Choroid plexus epithelial cell (primary cell): ENCODE measurements at regions not wholly inside any gene's neighbourhood (a gene's known extent, or its start where the extent isn't known, plus 50 kb on each side); places are given as distances from the start of the nearest gene placed in this dataset.

Experiments used
- DNase-seq: peaks from one replicate; pipeline ENCODE4 v3.0.0-alpha.2; 2010; ENCODE audit warnings: low read depth
- H3K4me3 ChIP-seq: 2 replicates; pipeline ENCODE4 v1.5.1; 2011; ENCODE audit warnings: low read depth, mild to moderate bottlenecking, control low read depth, low read length, moderate library complexity
- TF ChIP-seq, protein P1 (sequence below): conservative IDR thresholded peaks from 2 replicates; pipeline ENCODE4 v1.5.1; 2011; ENCODE audit warnings: low read depth, mild to moderate bottlenecking, control low read depth, inconsistent platforms, low read length, moderate library complexity

DNA sequence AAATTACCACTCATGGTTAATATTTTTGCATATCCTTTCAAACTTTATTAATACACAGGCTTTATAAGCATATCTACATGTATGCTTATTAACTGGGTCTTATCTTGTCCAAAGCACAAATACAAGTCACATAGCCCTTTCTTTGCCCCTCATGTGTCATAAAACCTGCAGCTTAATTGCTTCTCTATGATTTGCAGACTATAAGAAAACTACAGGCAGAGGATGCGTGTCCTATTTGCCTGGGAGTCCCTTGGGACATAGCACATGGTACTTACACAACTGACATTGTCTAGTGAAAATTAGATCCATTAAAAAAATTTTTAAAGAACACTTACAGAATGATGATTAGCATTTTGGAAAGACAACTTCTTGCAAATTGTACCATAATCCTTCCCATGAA lies 190.5 kb upstream of the PLEKHA5 start:
- TF ChIP-seq, protein P1, sequence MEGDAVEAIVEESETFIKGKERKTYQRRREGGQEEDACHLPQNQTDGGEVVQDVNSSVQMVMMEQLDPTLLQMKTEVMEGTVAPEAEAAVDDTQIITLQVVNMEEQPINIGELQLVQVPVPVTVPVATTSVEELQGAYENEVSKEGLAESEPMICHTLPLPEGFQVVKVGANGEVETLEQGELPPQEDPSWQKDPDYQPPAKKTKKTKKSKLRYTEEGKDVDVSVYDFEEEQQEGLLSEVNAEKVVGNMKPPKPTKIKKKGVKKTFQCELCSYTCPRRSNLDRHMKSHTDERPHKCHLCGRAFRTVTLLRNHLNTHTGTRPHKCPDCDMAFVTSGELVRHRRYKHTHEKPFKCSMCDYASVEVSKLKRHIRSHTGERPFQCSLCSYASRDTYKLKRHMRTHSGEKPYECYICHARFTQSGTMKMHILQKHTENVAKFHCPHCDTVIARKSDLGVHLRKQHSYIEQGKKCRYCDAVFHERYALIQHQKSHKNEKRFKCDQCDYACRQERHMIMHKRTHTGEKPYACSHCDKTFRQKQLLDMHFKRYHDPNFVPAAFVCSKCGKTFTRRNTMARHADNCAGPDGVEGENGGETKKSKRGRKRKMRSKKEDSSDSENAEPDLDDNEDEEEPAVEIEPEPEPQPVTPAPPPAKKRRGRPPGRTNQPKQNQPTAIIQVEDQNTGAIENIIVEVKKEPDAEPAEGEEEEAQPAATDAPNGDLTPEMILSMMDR, result no peak
- no peak for DNase-seq
- no peak overlapping the region for H3K4me3 ChIP-seq

DNA sequence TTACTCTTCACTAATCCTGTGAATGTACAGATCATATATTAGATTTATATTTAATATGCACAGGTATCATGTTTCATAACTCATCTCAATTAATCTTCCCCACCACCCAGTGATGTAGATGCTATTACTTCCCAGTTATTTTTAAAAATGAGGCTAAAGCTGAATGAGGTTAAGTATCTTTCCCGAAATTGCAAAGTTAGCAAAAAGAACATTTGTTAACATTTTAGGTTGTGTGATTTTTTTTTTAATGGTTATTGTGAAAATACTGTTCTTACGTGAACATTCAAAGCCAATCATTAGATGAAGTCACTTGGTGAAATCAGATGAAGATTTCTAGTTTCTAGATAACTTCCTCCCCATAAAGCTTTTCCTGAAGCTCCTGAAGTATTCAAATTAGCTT lies 186.9 kb upstream of the PLEKHA5 start:
- H3K4me3 ChIP-seq, result no peak overlapping the region
- DNase-seq, result no peak
- TF ChIP-seq, protein P1, result no peak

DNA sequence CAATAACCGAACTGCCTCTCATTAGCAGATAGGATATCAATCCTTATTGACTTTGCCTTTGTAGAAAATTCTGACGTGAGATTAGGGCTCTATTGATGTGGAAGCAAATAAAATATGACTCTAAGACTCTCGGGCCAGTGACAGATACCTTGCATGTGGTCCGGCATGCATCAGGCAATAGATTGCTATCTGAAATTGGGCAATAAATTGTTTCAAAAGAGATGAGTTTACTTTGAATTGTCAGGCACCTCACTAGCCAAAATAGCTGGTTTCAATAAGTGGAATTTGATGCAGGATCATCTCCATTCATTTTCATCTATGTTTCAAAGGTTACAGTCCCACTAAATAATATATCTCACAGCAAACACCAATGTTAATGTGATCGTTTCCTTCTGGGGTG lies 186.3 kb upstream of the PLEKHA5 start:
- DNase-seq, result no peak
- H3K4me3 ChIP-seq, result no peak overlapping the region
- TF ChIP-seq, protein P1, result no peak

DNA sequence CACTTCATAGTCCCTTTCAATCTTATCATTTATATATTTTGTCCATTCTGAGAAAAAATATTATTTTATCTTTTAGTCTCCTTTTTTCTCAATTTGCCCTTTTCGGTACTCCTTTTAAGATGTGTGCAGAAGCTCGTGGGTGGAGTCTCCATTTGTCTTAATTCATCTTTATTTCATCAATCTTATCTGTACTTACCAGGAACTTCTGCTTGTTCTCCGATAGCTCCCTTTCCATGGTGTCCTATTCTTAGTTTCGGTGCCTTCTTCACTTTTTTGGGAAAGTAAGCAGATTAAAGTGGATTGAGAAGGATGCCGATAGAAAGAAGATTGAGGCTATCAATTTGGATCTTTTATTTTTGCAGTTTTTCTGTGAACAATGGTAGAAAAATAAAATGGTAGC lies 183.4 kb upstream of the PLEKHA5 start:
- no peak for DNase-seq
- no peak overlapping the region for H3K4me3 ChIP-seq
- TF ChIP-seq, protein P1, result no peak

DNA sequence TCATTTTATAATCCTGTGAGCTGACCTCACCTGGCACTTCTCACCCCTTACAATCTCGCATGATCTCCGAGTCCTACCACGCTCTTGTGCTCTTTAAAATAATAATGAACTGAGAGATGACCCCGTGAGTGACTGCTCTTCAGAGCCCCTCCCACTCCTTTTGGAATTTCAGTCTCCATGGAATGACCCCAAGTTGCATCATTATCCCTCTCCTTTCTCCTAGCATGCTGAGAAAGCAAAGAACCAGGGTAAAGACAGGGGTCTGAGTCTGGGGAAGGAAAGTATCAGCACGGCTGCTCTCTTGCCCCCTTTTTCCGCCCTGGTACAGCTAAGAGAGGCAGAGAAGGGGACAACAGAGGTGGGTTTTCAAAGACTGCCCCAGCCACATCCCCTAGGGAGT lies 178.3 kb upstream of the PLEKHA5 start:
- no peak for DNase-seq
- TF ChIP-seq, protein P1, result no peak
- H3K4me3 ChIP-seq, result no peak overlapping the region

DNA sequence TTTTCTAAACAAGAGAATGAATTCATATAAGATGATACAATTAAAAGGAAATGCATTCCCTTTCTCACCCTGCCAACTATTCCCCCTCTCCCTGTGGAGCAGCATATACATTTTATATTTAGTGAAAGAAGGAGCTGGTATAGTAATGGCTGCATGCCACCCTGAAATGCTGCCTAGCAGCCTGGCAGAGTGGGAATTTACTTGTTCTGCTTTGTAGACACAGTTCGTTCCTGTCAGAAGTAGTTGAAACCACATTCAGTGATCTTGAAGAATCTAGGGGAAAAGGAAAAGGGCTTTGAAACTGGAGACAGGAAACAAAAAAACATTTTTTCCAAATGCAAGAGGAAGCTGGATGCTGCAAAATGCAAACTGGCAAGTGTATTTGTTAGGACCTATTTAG lies 176.0 kb upstream of the PLEKHA5 start:
- TF ChIP-seq, protein P1, result no peak
- no peak for DNase-seq
- H3K4me3 ChIP-seq, result no peak overlapping the region

DNA sequence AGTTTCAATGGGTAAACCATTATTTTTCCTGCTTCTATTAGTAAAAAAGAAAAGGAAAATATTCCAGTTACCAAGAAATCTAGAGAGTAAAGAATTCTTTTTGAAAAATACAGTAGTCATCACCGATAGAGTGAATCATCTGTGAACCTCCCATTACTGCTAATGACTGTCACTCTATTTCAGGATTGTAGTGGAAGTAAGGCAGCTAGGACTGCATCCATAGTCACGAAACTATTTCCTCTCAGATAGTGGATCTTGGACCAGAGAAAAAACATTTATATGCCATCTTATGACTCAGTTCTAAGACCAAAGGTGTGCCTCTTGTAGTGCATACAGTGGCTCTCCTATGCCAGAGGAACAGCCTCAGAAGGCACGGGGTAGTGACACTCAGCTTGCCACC lies 173.9 kb upstream of the PLEKHA5 start:
- H3K4me3 ChIP-seq, result no peak overlapping the region
- DNase-seq, result no peak
- TF ChIP-seq, protein P1, result no peak
